SU-DHL-6 (cell line): ENCODE measurements at regions not wholly inside any gene's neighbourhood (a gene's known extent, or its start where the extent isn't known, plus 50 kb on each side); places are given as distances from the start of the nearest gene placed in this dataset.

ENCODE experiments used
- H2AFZ ChIP-seq: fragments of 200-600 bp; sonication (generic); 2 replicates; pipeline ENCODE4 v1.6.1; 2014; ENCODE audit warnings: low read depth, mild to moderate bottlenecking, moderate library complexity, mixed read lengths, antibody characterized with exemption, low read length; ENCODE audit not compliant: severe bottlenecking
- H3F3A ChIP-seq: fragments of 200-600 bp; shearing (Covaris generic); 2 replicates; pipeline ENCODE4 v1.6.0; 2016; ENCODE audit warnings: antibody characterized with exemption, mild to moderate bottlenecking; ENCODE audit not compliant: insufficient read depth
- H3K27ac ChIP-seq: fragments of 200-600 bp; sonication (generic); 2 replicates; pipeline ENCODE4 v1.5.1; 2016; ENCODE audit warnings: low read depth, mild to moderate bottlenecking, low read length, moderate library complexity, mixed read lengths
- H3K27me3 ChIP-seq: fragments of 200-600 bp; sonication (generic), shearing (Covaris generic); 2 replicates; pipeline ENCODE4 v1.6.0; 2014; ENCODE audit warnings: mild to moderate bottlenecking, low read length
- H3K36me3 ChIP-seq: fragments of 200-600 bp; sonication (generic); 2 replicates; pipeline ENCODE4 v1.6.1; 2014; ENCODE audit warnings: mild to moderate bottlenecking, low read length, mixed read lengths
- H3K4me2 ChIP-seq: fragments of 300-600, 200-600 bp; shearing (Covaris generic), sonication (generic); 2 replicates; pipeline ENCODE4 v1.6.0; 2014; ENCODE audit warnings: low read length, low read depth, mild to moderate bottlenecking; ENCODE audit not compliant: poor library complexity, severe bottlenecking
- H3K4me3 ChIP-seq: fragments of 200-600 bp; sonication (generic); 2 replicates; pipeline ENCODE4 v1.5.1; 2014; ENCODE audit warnings: antibody characterized with exemption, low read length, mild to moderate bottlenecking, mixed read lengths; ENCODE audit not compliant: insufficient read depth, poor library complexity, severe bottlenecking
- H3K79me2 ChIP-seq: fragments of 200-600 bp; sonication (generic); 2 replicates; pipeline ENCODE4 v1.6.1; 2014; ENCODE audit warnings: mild to moderate bottlenecking, low read length, moderate library complexity; ENCODE audit not compliant: insufficient read depth
- H3K9ac ChIP-seq: fragments of 200-600 bp; sonication (generic); 2 replicates; pipeline ENCODE4 v1.7.0; 2014; ENCODE audit warnings: mild to moderate bottlenecking, low read length
- H3K9me2 ChIP-seq: fragments of 200-600 bp; sonication (generic); replicated peaks from 2 replicates; pipeline ENCODE4 v1.6.1; 2014; ENCODE audit warnings: low read length; ENCODE audit not compliant: insufficient read depth
- H3K9me3 ChIP-seq: fragments of 200-600 bp; sonication (generic); 2 replicates; pipeline ENCODE4 v1.6.1; 2014; ENCODE audit warnings: low read length, mixed read lengths; ENCODE audit not compliant: insufficient read depth
- H4K20me1 ChIP-seq: fragments of 200-600 bp; sonication (generic); 2 replicates; pipeline ENCODE4 v1.6.1; 2014; ENCODE audit warnings: low read depth, mild to moderate bottlenecking, antibody characterized with exemption, low read length, moderate library complexity, mixed read lengths
- CTCF ChIP-seq: fragments of 200-600 bp; sonication (generic); IDR thresholded peaks from one replicate; pipeline ENCODE4 v1.5.1; 2017; ENCODE audit warnings: antibody characterized with exemption, mild to moderate bottlenecking, low read length, moderate library complexity; ENCODE audit not compliant: insufficient read depth, poor library complexity, severe bottlenecking
- EZH2phosphoT487 ChIP-seq: fragments of 200-600 bp; sonication (generic), shearing (Covaris generic); conservative IDR thresholded peaks from 2 replicates; pipeline ENCODE4 v1.6.1; 2018; ENCODE audit warnings: mild to moderate bottlenecking, antibody characterized with exemption, low read length, moderate library complexity, mixed read lengths

GRCh38 chr18:78113940-78114251, 864.2 kb downstream of the GALR1 start:
- Histone ChIP-seq H2AFZ (no peak overlapping the region), H3K27ac (no peak overlapping the region), H3K9me2 (no peaks in the 10 kb centered on the region), H3K79me2 (no peaks in the 10 kb centered on the region), H3K4me3 (no peak overlapping the region), H3K27me3 (no peaks in the 10 kb centered on the region), H3K9ac (no peak overlapping the region), H3K36me3 (no peaks in the 10 kb centered on the region), H3F3A (no peaks in the 10 kb centered on the region), H3K9me3 (no peaks in the 10 kb centered on the region), H4K20me1 (no peaks in the 10 kb centered on the region), H3K4me2 (no peak overlapping the region)
- TF ChIP-seq EZH2phosphoT487, result no peak
- no peak for TF ChIP-seq CTCF

- Histone ChIP-seq H2AFZ (no peak overlapping the region), H3F3A (no peaks in the 10 kb centered on the region), H3K4me2 (no peak overlapping the region), H3K9me3 (no peaks in the 10 kb centered on the region), H3K79me2 (no peaks in the 10 kb centered on the region), H4K20me1 (no peaks in the 10 kb centered on the region), H3K4me3 (no peak overlapping the region), H3K27ac (no peak overlapping the region), H3K27me3 (no peaks in the 10 kb centered on the region), H3K9me2 (no peaks in the 10 kb centered on the region), H3K9ac (no peak overlapping the region), H3K36me3 (no peaks in the 10 kb centered on the region)
- TF ChIP-seq EZH2phosphoT487 (no peak), CTCF (no peak)
Observed at GRCh38 chr18:78115896-78116561, 863.6 kb upstream of the SALL3 start.

GRCh38 chr18:78123144-78123909, 856.3 kb upstream of the SALL3 start:
- no peaks in the 10 kb centered on the region for H3K36me3 ChIP-seq
- no peaks in the 10 kb centered on the region for H3K9me2 ChIP-seq
- no peaks in the 10 kb centered on the region for H3F3A ChIP-seq
- no peak overlapping the region for H3K27ac ChIP-seq
- H2AFZ ChIP-seq, result no peak overlapping the region
- TF ChIP-seq CTCF (no peak), EZH2phosphoT487 (no peak)
- H3K9me3 ChIP-seq, result no peaks in the 10 kb centered on the region
- no peaks in the 10 kb centered on the region for H4K20me1 ChIP-seq
- H3K4me2 ChIP-seq, result no peak overlapping the region
- no peaks in the 10 kb centered on the region for H3K27me3 ChIP-seq
- H3K4me3 ChIP-seq, result no peak overlapping the region
- no peak overlapping the region for H3K9ac ChIP-seq
- no peaks in the 10 kb centered on the region for H3K79me2 ChIP-seq
